HG03378 (cell line): ENCODE measurements at regions not wholly inside any gene's neighbourhood (a gene's known extent, or its start where the extent isn't known, plus 50 kb on each side); places are given as distances from the start of the nearest gene placed in this dataset.
"Not testable (repeated sequence)": the region's sequence is repeated elsewhere in the genome, so short reads cannot be mapped to it uniquely, and the experiment has no call there.

Experiments used
- ATAC-seq: cut with Tn5 transposase; IDR thresholded peaks from one replicate; pipeline ENCODE4 v1.9.1; 2021; ENCODE audit warnings: mild to moderate bottlenecking, moderate library complexity; ENCODE audit not compliant: unreplicated experiment

DNA sequence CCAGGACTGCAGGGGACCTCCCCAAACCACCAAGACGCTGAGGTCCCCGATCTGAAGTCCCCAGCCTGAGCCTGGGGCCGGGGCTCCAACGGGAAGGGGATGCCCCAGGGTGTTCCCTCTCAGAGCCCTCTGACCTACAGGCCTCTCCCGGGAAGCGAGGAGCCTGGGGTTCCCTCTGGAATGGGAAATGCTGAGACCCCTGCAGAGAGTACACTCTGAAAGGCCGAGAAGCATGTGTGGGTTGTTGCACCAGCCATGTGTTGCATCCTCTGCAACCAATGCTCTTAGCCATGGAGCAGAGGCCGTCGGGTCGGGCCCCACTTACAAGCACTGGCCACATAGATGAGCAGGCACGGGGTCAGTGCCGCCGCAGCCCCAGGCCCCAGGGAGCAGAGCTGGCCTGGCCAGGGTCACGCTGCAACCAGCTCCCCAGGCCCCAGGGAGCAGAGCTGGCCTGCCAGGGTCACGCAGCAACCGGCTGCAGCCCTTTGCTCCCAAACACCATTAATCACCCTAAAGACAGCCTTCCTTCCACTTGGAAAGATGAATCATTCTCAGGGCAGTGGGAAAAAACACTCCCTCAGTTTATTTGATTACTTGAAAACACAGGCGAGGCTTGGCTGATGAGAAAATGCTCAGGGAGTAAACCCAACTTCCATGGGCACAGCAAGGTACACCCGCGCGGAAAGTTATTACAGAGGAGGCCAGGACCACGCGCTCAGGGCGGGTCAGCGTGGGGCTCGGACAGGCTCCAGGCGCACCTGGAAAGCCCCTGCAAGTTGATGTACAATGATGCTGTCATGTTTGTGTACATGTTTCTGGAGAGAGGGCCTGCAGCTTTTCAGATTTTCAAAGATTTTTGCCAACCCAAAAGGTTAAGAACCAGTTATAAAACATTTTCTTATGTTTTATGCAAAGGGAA lies 78.0 kb upstream of the AFDN start:
- no peak for ATAC-seq

DNA sequence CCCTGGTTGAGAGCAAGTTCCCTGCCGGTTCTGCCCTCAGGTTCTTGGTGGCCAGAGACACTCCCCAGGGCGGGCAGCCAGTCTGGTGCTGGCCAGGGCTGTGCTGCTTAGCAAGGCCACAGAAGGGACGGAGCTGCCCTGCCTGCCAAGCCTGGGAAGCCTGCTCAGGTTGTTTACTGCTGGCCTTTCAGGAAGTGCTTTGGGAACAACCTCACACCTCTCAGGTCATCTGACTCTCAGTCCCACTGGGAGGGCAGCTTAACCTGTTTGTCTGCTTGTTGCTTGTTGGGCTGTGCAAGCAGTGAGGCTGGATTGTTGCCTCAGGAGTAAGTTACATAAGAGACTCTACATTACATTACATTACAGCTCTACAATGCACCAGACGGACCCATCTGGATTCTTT lies 75.8 kb upstream of the AFDN start:
- ATAC-seq, result no peak

DNA sequence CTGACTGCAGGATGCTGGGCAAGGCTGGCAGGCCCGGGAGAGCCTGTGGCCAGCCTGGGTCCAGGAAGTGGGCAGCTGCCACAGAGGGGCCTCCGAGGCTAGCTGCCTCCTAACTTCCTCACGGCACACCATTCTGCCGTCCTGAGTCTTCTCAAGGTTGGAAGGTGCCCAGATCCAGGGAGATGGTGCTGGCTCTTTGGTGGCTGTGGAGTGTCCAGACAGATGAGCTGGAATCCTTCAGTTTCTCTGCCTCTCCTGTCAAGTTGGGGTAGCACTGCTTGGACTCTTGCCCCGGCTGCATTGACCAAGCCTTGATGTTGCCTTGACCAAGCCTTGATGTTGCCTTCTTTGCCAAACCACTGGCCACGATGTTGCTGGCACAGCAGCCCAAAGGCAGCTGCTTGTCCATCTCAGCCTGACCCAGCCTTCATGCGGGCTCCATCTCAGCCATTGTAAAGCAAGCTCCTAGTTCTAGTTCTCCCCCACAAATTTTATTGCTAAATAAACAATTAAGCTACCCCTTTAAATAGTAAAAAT lies 75.1 kb upstream of the AFDN start:
- no peak for ATAC-seq

- ATAC-seq, result not testable (repeated sequence)
Measured at GRCh38 chr6:167753281-167753680, 73.4 kb upstream of the AFDN start.

DNA sequence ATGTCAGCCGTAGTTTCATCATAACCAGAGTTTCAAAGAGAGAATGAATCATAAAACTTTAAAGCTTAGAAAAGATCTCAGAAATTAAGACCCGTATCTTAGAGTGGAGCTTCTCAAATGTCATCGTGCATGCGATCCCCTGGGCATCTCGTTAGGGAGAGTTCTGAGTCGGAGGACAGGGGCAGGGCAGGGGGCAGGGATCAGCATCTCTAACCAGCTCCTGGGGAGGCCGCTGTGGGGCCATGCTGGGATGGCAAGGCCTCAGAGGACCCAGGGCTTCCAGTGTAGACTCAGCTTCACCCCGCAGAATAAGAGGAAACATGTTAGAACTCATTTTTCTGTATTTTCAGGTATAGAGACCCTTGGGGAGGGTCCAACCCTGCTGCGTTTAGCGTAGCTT lies 72.0 kb upstream of the AFDN start:
- ATAC-seq, result no peak

- ATAC-seq, result no peak
Measured at GRCh38 chr6:167755461-167755860, 71.2 kb upstream of the AFDN start.

DNA sequence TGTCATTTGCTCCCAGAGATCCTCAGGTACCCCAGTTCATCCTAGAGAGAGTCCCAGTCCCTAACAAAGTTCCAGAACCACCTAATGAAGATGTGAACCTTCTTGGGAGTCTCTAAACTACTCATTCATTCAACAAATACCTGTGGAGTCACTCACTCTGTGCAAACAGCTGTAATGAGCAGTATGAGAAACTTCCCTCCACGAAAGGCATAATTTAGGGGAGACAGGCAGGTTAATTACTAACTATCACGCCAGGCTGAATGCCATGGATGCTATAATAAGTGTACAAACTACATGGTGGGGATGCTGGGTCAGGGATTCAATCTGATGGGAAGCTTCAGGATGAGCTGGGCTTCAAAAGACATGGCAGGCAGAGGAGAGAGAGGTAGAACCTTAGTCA lies 70.1 kb upstream of the AFDN start:
- no peak for ATAC-seq

DNA sequence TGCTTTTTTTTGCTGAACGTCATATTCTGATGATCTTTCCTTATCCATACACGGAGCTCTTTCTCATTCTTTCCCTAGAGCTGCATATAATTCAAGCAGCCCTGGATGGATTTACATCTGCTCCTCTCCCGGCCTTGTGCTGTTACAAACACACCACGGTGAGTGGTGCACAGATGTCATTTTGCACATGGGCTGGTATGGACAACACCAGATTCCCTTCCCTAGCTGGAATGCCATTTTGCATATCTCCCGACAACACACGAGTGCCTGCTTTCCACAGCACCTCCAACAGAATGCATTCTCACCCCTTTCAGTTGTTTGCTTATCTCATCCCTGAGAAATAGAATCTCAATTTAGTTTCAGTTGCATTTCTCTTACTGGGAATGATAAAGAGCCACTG lies 69.5 kb upstream of the AFDN start:
- ATAC-seq, result no peak

GRCh38 chr6:167757821-167758220 lies 68.9 kb upstream of the AFDN start:
- ATAC-seq, result no peak

DNA sequence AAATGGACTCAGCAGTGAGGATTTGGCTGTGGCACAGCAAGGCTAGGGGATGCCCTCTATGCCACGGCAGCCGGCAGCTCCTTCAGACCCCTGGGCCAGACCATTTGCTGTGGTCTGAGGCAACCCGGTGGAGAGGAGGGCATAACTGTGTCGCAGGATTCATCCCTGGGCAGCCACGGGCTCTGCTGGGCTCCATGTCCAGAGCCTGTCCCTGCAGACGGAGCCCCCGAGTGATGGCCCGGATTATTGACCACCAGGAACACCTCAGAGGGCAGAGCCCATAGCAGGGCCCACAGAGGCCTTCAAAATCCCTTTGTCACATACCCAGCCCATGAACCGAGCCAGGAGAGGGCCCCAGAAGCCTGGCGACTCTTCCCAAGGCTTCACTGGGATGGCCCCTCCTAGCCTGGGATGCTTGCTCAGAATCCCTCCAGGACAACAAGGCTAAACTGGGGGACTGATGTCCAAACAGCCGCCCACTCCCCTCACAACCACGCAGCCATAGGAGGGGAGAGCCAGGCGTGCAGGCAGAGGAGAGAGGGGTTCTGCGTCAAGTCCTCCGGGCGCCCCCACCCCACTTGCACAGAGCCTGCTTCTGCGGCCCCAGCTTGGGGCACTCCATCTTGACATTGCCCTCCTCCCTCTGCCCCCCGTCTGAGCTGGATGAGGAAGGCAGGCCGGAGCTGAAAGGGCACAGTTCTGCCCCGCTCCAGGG lies 68.2 kb upstream of the AFDN start:
- no peak for ATAC-seq

DNA sequence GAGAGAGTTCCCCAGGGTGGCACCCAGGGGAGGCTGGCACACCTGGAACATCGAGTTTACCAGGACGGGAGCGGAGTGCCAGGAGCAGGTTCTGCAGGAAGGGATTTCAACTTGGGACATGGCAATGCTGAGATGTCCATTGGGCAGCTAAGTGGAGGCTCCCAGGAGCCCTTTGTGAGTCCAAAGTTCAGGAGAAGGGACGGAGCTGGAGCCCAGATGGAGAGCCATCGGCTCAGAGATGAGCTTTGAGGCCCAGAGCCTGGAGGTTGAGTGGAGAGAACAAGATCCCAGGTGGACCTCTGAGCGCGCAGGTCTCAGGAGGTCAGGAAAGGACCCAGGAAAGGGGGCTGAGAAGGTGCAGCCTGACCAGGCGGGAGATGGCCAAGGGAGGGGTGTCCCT lies 67.5 kb upstream of the AFDN start:
- no peak for ATAC-seq

DNA sequence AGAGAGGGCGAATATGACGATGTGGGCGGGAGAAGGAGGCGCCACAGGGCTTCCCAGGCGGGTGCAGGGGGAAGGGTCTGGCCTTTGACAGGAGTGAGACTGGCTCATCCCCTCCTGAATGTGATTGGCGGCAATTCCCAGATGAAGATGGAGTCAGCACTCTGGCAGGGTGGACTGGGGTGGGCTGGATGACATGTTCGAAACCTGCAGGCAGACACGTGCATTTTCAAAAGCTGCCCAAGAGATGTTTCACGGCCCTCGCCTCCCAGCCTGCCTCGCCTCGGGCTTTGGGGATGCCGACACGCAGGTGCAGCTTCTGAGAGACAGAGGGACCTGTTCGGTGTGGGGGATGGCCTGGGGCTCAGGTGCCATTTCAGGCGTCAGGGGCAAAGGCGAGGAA lies 66.8 kb upstream of the AFDN start:
- no peak for ATAC-seq

- no peak for ATAC-seq
Measured at GRCh38 chr6:167760979-167761793, 65.5 kb upstream of the AFDN start.

DNA sequence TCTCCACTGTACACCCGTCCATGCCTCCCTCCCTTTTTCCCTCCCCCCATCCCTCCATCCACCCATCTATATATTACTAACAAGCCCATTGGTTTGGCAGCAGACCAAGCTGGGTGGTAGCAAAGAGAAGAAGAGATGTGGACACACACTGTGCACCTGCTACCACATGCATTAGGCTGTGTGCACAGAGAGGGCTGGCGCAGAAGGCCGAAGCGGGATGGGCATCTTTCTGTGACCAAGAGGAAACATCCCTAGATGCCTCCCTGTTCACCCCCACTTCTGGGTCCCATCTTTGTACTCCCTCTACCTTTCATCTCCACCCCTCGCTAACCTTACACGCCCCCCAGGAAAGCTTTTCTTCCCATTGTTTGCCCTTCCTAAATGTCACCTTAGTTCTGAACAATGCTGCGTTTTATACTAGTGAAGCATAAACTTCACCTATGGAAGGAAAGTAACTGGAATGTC lies 64.9 kb upstream of the AFDN start:
- no peak for ATAC-seq

GRCh38 chr6:167762259-167762962 lies 64.3 kb upstream of the AFDN start:
- no peak for ATAC-seq

DNA sequence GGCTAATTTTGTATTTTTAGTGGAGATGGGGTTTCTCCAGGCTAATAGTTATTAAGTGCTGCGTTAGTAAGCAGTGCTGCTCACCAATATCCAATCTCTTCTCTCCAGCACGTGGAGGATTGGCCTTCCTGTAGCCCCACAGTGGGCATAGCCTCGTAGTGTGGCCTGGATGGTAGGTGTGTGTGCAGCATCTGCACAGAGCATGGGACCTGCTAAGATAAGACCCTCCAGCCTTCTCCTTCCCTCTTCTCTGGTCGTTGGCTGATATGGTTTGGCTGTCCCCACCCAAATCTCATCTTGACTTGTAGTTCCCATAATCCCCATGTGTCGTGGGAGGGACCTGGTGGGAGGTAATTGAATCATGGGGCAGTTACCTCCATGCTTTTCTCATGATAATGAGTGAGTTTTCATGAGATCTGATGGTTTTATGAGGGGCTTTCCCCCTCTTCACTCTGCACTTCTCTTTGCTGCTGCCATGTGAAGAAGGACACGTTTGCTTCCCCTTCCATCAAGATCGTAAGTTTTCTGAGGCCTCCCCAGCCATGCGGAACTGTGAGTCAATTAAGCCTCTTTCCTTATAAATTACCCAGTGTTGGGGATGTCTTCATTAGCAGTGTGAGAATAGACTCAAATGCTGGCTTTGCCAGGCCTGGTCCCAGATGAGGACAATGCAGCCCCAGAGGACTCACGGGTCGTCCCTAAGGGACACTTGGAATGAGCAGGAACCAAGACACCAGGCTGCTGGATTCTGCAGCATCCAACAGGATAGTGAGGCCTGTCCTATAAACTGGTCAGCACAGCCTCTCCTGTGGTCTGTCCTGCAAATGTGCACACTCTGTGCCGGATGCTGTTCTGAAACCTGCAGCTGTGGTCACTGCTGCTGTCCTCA lies 63.4 kb upstream of the AFDN start:
- no peak for ATAC-seq

- no peak for ATAC-seq
Measured at GRCh38 chr6:167764215-167764614, 62.5 kb upstream of the AFDN start.

DNA sequence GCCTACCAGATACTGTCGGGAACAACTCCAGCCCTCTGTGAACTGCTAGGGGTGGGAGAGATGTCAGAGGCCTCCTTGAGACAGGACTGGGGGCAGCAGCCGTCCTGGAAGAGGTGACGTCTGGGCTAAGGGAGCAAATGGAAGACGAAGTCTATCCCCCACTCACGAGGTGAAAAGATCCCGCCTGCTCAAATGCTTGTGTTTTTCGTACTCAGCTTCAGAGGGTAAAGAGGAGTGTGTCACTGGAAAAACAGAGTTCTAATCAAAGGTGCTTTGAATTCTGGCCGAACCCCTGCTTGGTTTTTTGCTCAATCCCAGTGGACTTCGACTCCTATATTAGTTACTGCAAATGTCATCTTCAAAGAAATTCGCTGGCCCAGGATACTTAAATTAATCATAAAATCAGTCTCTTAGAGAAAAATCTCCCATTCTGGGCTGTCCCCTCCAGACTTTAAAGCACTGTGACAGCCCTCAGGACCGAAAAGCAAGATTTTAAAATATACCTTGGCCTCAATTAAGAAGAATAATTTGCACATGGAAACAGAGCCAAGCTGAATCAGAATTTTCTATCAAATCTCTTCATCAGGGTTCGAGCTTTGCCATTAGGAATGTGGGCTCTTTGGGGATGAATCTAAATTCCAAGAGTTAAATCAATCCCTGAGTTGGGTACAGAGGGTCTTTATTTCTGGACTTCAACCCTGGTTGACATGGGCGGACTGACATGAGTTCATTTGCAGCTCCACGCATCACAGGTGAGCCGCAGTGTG lies 61.8 kb upstream of the AFDN start:
- ATAC-seq, result no peak
